Neural progenitor cell (in vitro differentiated cells): ENCODE measurements at regions not wholly inside any gene's neighbourhood (a gene's known extent, or its start where the extent isn't known, plus 50 kb on each side); places are given as distances from the start of the nearest gene placed in this dataset.

ENCODE experiments used
- DNase-seq: peaks from one replicate; pipeline ENCODE4 v3.0.0-alpha.2; 2016; ENCODE audit warnings: low spot score
- H2AFZ ChIP-seq: fragments of 200-600 bp; sonication (generic); replicated peaks from 2 replicates; pipeline ENCODE4 v1.6.1; 2016; ENCODE audit warnings: antibody characterized with exemption
- H3F3A ChIP-seq: fragments of 200-600 bp; sonication (generic); 2 replicates; pipeline ENCODE4 v1.6.1; 2016; ENCODE audit warnings: antibody characterized with exemption, low read depth
- H3K27ac ChIP-seq: fragments of 200-600 bp; sonication (generic); 2 replicates; pipeline ENCODE4 v1.5.1; 2016; ENCODE audit warnings: mild to moderate bottlenecking
- H3K27me3 ChIP-seq: fragments of 200-600 bp; sonication (generic); 2 replicates; pipeline ENCODE4 v1.6.1; 2016; ENCODE audit warnings: mild to moderate bottlenecking, moderate library complexity
- H3K36me3 ChIP-seq: fragments of 200-600 bp; sonication (generic); 2 replicates; pipeline ENCODE4 v1.5.1; 2016
- H3K4me1 ChIP-seq: fragments of 200-600 bp; sonication (generic); 2 replicates; pipeline ENCODE4 v1.6.1; 2016; ENCODE audit warnings: mixed run types
- H3K4me2 ChIP-seq: fragments of 200-600 bp; sonication (generic); 2 replicates; pipeline ENCODE4 v1.6.1; 2016
- H3K4me3 ChIP-seq: fragments of 200-600 bp; sonication (generic); 2 replicates; pipeline ENCODE4 v1.5.1; 2016
- H3K79me2 ChIP-seq: fragments of 200-600 bp; sonication (generic); 2 replicates; pipeline ENCODE4 v1.6.1; 2016; ENCODE audit warnings: low read depth
- H3K9ac ChIP-seq: fragments of 200-600 bp; sonication (generic); 2 replicates; pipeline ENCODE4 v1.6.1; 2016
- H3K9me3 ChIP-seq: fragments of 200-600 bp; sonication (generic); 2 replicates; pipeline ENCODE4 v1.5.1; 2016; ENCODE audit warnings: low read depth
- H4K20me1 ChIP-seq: fragments of 200-600 bp; sonication (generic); 2 replicates; pipeline ENCODE4 v1.6.1; 2016; ENCODE audit warnings: low read depth
- H3K27ac Mint-ChIP-seq: 3 replicates; pipeline ENCODE4 v1.8.0; 2021; ENCODE audit warnings: mixed read lengths
- H3K27me3 Mint-ChIP-seq: 2 replicates; pipeline ENCODE4 v1.8.0; 2022; ENCODE audit warnings: low read depth, mild to moderate bottlenecking, inconsistent platforms, moderate library complexity, mixed read lengths; ENCODE audit not compliant: insufficient read depth
- H3K36me3 Mint-ChIP-seq: 3 replicates; pipeline ENCODE4 v1.8.0; 2021; ENCODE audit warnings: mixed read lengths
- H3K4me1 Mint-ChIP-seq: 3 replicates; pipeline ENCODE4 v1.8.0; 2021; ENCODE audit warnings: mixed read lengths
- H3K4me3 Mint-ChIP-seq: 3 replicates; pipeline ENCODE4 v1.8.0; 2021; ENCODE audit warnings: mild to moderate bottlenecking, moderate library complexity, mixed read lengths
- H3K9me3 Mint-ChIP-seq: 3 replicates; pipeline ENCODE4 v1.8.0; 2020; ENCODE audit warnings: mixed read lengths
- CTCF ChIP-seq: fragments of 200-600 bp; sonication (generic); IDR thresholded peaks from 2 replicates; pipeline ENCODE4 v1.5.1; 2017; ENCODE audit warnings: antibody characterized with exemption, mild to moderate bottlenecking
- EZH2 ChIP-seq: fragments of 200-600 bp; sonication (generic); IDR thresholded peaks from 2 replicates; pipeline ENCODE4 v1.6.1; 2017; ENCODE audit warnings: antibody characterized with exemption, mild to moderate bottlenecking, moderate library complexity
- EZH2phosphoT487 ChIP-seq: fragments of 200-600 bp; sonication (generic); IDR thresholded peaks from 2 replicates; pipeline ENCODE4 v1.6.1; 2017; ENCODE audit warnings: antibody characterized with exemption

GRCh38 chr6:40170856-40171255, 236.6 kb upstream of the MOCS1 start:
- Histone ChIP-seq H2AFZ (no peak overlapping the region), H3K4me2 (no peak overlapping the region), H3K36me3 (no peaks in the 10 kb centered on the region), H3K9me3 (no peaks in the 10 kb centered on the region), H3K9ac (no peak overlapping the region), H3F3A (no peaks in the 10 kb centered on the region), H4K20me1 (no peaks in the 10 kb centered on the region), H3K27ac (no peak overlapping the region), H3K4me3 (no peak overlapping the region), H3K4me1 (no peaks in the 10 kb centered on the region), H3K27me3 (no peaks in the 10 kb centered on the region), H3K79me2 (no peaks in the 10 kb centered on the region)
- TF ChIP-seq EZH2phosphoT487, result no peak
- no peak for TF ChIP-seq EZH2
- Mint-ChIP-seq H3K27me3 (peaks cover 4% of the 10 kb centered on the region), H3K4me1 (no peaks in the 10 kb centered on the region), H3K4me3 (no peak overlapping the region), H3K9me3 (no peaks in the 10 kb centered on the region), H3K36me3 (no peaks in the 10 kb centered on the region), H3K27ac (no peak overlapping the region)
- no peak for DNase-seq

GRCh38 chr6:40169878-40170277, 235.6 kb upstream of the MOCS1 start:
- no peaks in the 10 kb centered on the region for H3K27me3 ChIP-seq
- H3K9me3 ChIP-seq, result no peaks in the 10 kb centered on the region
- no peak for TF ChIP-seq EZH2
- TF ChIP-seq CTCF, result no peak
- TF ChIP-seq EZH2phosphoT487, result no peak
- Mint-ChIP-seq H3K27me3 (peaks cover 8% of the 10 kb centered on the region), H3K4me3 (no peak overlapping the region), H3K36me3 (no peaks in the 10 kb centered on the region), H3K9me3 (no peaks in the 10 kb centered on the region), H3K27ac (no peak overlapping the region), H3K4me1 (no peaks in the 10 kb centered on the region)
- no peak overlapping the region for H3K4me2 ChIP-seq
- DNase-seq, result no peak
- no peaks in the 10 kb centered on the region for H3K4me1 ChIP-seq
- peak overlapping the region; percentile 9 for H2AFZ ChIP-seq
- H3K27ac ChIP-seq, result no peak overlapping the region
- no peaks in the 10 kb centered on the region for H4K20me1 ChIP-seq
- no peak overlapping the region for H3K4me3 ChIP-seq
- no peaks in the 10 kb centered on the region for H3K79me2 ChIP-seq
- no peaks in the 10 kb centered on the region for H3K36me3 ChIP-seq
- H3K9ac ChIP-seq, result no peak overlapping the region
- no peaks in the 10 kb centered on the region for H3F3A ChIP-seq

- H3K27me3 Mint-ChIP-seq, result peaks cover 8% of the 10 kb centered on the region
- no peak overlapping the region for H3K9ac ChIP-seq
These were observed 232.7 kb upstream of the MOCS1 start for GRCh38 chr6:40166963-40167362.

More at GRCh38 chr6:40166963-40167362, 232.7 kb upstream of the MOCS1 start:
- H3K9me3 ChIP-seq, result no peaks in the 10 kb centered on the region
- TF ChIP-seq EZH2phosphoT487 (no peak), EZH2 (no peak), CTCF (no peak)
- H4K20me1 ChIP-seq, result no peaks in the 10 kb centered on the region
- no peaks in the 10 kb centered on the region for H3K4me1 Mint-ChIP-seq
- no peaks in the 10 kb centered on the region for H3K4me1 ChIP-seq
- H3K36me3 ChIP-seq, result no peaks in the 10 kb centered on the region
- no peaks in the 10 kb centered on the region for H3F3A ChIP-seq
- H3K4me3 ChIP-seq, result no peak overlapping the region
- H3K27ac Mint-ChIP-seq, result no peak overlapping the region
- H3K9me3 Mint-ChIP-seq, result no peaks in the 10 kb centered on the region
- H3K4me2 ChIP-seq, result no peak overlapping the region
- H3K36me3 Mint-ChIP-seq, result no peaks in the 10 kb centered on the region
- H3K4me3 Mint-ChIP-seq, result no peak overlapping the region
- no peak for DNase-seq
- H2AFZ ChIP-seq, result no peak overlapping the region
- H3K79me2 ChIP-seq, result no peaks in the 10 kb centered on the region
- H3K27ac ChIP-seq, result no peak overlapping the region
- no peaks in the 10 kb centered on the region for H3K27me3 ChIP-seq
